ENCODE measurements at regions not wholly inside any gene's neighbourhood (a gene's known extent, or its start where the extent isn't known, plus 50 kb on each side); places are given as distances from the start of the nearest gene placed in this dataset.

- no peak overlapping the region for H3K27ac ChIP-seq (ENCODE audit: low read depth, low read length)
- H3K4me2 ChIP-seq (ENCODE audit: insufficient read depth, low read length) = no peak overlapping the region
- no peaks in the 10 kb centered on the region for H3K27me3 ChIP-seq (ENCODE audit: insufficient read depth, low read length)
- H2AFZ ChIP-seq (ENCODE audit: low read length) = no peak overlapping the region
- no peaks in the 10 kb centered on the region for H3K4me1 ChIP-seq (ENCODE audit: insufficient read depth, low read length)
- H4K20me1 ChIP-seq (ENCODE audit: insufficient read depth, low read length) = no peaks in the 10 kb centered on the region
- no peak for DNase-seq (ENCODE audit: insufficient read length, low spot score, missing footprints)
- TF ChIP-seq CTCF (IDR thresholded peaks at IDR 0.05; ENCODE audit: extremely low read depth, low read depth, low read length) = no peak
- no peaks in the 10 kb centered on the region for H3K36me3 ChIP-seq (ENCODE audit: insufficient read depth, low read length)
- H3K79me2 ChIP-seq (ENCODE audit: insufficient read depth, low read length) = no peaks in the 10 kb centered on the region
- no peaks in the 10 kb centered on the region for H3K9me3 ChIP-seq (ENCODE audit: low read depth, low read length)
- H3K4me3 ChIP-seq (ENCODE audit: insufficient read depth, low read length) = no peak overlapping the region
Measured at GRCh38 chrX:30955687-30956086, 66.6 kb upstream of the TAB3 start.

GRCh38 chrX:30951003-30951402 lies 61.9 kb upstream of the TAB3 start:
- Histone ChIP-seq H3K4me2 (ENCODE audit: insufficient read depth, low read length) (no peak overlapping the region), H3K36me3 (ENCODE audit: insufficient read depth, low read length) (no peaks in the 10 kb centered on the region), H3K9me3 (ENCODE audit: low read depth, low read length) (no peaks in the 10 kb centered on the region), H2AFZ (ENCODE audit: low read length) (no peak overlapping the region), H3K79me2 (ENCODE audit: insufficient read depth, low read length) (no peaks in the 10 kb centered on the region), H3K4me1 (ENCODE audit: insufficient read depth, low read length) (no peaks in the 10 kb centered on the region), H3K27me3 (ENCODE audit: insufficient read depth, low read length) (no peaks in the 10 kb centered on the region), H4K20me1 (ENCODE audit: insufficient read depth, low read length) (no peaks in the 10 kb centered on the region), H3K4me3 (ENCODE audit: insufficient read depth, low read length) (no peak overlapping the region), H3K27ac (ENCODE audit: low read depth, low read length) (no peak overlapping the region)
- no peak for TF ChIP-seq CTCF (IDR thresholded peaks at IDR 0.05; ENCODE audit: extremely low read depth, low read depth, low read length)
- DNase-seq (ENCODE audit: insufficient read length, low spot score, missing footprints) = no peak

DNA sequence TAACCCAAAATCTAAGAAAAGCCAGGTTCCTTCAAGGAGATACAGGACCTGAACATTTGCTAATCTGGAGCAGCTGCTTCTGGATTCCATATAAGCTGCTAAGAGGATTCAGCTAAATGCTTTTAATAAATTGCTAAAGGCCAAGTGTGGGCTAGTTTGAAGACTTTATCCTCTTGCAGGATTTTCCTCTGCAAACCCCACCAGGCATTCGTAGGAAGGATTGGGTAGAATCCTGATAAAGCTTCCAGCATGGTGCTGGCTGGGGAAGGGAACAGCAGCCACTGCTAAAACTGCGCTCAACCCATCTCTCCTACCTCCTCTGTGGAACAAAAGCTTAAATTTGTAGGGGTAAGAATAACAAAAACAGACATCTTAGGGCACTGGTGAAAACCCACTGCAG lies 61.3 kb upstream of the TAB3 start:
- H2AFZ ChIP-seq (ENCODE audit: low read length) = no peak overlapping the region
- no peak overlapping the region for H3K4me2 ChIP-seq (ENCODE audit: insufficient read depth, low read length)
- H3K36me3 ChIP-seq (ENCODE audit: insufficient read depth, low read length) = no peaks in the 10 kb centered on the region
- no peak overlapping the region for H3K4me3 ChIP-seq (ENCODE audit: insufficient read depth, low read length)
- H3K27ac ChIP-seq (ENCODE audit: low read depth, low read length) = no peak overlapping the region
- no peaks in the 10 kb centered on the region for H3K79me2 ChIP-seq (ENCODE audit: insufficient read depth, low read length)
- DNase-seq (ENCODE audit: insufficient read length, low spot score, missing footprints) = no peak
- no peak for TF ChIP-seq CTCF (IDR thresholded peaks at IDR 0.05; ENCODE audit: extremely low read depth, low read depth, low read length)
- H3K27me3 ChIP-seq (ENCODE audit: insufficient read depth, low read length) = no peaks in the 10 kb centered on the region
- H4K20me1 ChIP-seq (ENCODE audit: insufficient read depth, low read length) = no peaks in the 10 kb centered on the region
- no peaks in the 10 kb centered on the region for H3K9me3 ChIP-seq (ENCODE audit: low read depth, low read length)
- H3K4me1 ChIP-seq (ENCODE audit: insufficient read depth, low read length) = no peaks in the 10 kb centered on the region

DNA sequence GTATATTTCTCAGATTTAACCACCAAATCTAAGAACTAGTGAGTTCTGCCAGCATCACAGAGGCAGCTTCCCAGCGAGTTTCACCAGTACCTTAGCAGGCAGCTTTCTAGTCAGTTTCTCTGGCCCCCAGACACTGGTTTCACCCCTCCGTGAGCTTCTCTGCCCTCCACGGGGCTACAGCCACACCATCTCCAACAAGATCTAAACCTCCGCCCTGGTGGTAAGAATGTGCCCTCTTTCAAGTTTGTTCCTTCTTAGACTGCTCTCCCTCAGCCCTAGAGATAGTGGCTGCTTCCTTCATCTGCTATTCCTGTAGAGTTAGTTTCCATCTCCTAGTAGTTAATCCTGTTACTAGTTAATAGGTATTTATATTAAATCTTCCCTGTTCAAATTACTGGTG lies 60.5 kb upstream of the TAB3 start:
- Histone ChIP-seq H3K4me1 (ENCODE audit: insufficient read depth, low read length) (no peaks in the 10 kb centered on the region), H3K27ac (ENCODE audit: low read depth, low read length) (no peak overlapping the region), H3K27me3 (ENCODE audit: insufficient read depth, low read length) (no peaks in the 10 kb centered on the region), H3K4me2 (ENCODE audit: insufficient read depth, low read length) (no peak overlapping the region), H3K79me2 (ENCODE audit: insufficient read depth, low read length) (no peaks in the 10 kb centered on the region), H3K36me3 (ENCODE audit: insufficient read depth, low read length) (no peaks in the 10 kb centered on the region), H3K4me3 (ENCODE audit: insufficient read depth, low read length) (no peak overlapping the region), H4K20me1 (ENCODE audit: insufficient read depth, low read length) (no peaks in the 10 kb centered on the region), H3K9me3 (ENCODE audit: low read depth, low read length) (no peaks in the 10 kb centered on the region), H2AFZ (ENCODE audit: low read length) (no peak overlapping the region)
- TF ChIP-seq CTCF (IDR thresholded peaks at IDR 0.05; ENCODE audit: extremely low read depth, low read depth, low read length) = no peak
- no peak for DNase-seq (ENCODE audit: insufficient read length, low spot score, missing footprints)

Data from osteoblast (primary cell).